GM19372 (cell line): ENCODE measurements at regions not wholly inside any gene's neighbourhood (a gene's known extent, or its start where the extent isn't known, plus 50 kb on each side); places are given as distances from the start of the nearest gene placed in this dataset.

Source experiments
- ATAC-seq: cut with Tn5 transposase; IDR thresholded peaks from one replicate; pipeline ENCODE4 v1.9.1; 2021; ENCODE audit warnings: mild to moderate bottlenecking, low read depth, moderate library complexity; ENCODE audit not compliant: unreplicated experiment

GRCh38 chr13:40231751-40232150 lies 434.7 kb downstream of the FOXO1 start:
- ATAC-seq: no peak

GRCh38 chr13:40232311-40233040 lies 434.0 kb downstream of the FOXO1 start:
- no peak for ATAC-seq

DNA sequence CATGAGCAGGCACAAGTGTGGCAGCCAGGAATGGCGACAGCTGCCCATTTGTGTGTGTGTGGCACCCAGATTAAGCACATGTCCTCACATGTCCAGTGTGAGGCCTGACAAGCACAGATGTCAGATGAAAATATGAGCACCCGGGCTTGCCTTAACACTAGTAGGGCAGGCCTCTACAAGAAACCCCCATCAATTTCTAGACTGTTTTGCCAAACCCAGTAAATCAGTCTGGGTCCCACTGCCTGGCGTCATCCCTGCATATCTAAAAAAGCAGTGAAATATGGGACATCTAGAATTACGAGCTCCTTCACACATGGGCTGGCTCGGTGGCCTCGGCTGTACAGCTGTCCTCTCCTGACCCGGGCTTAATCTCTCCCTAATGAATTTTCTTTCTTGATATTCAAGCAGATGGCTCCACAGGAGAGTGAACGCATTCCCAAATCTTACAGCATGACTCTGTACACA lies 432.7 kb downstream of the FOXO1 start:
- no peak for ATAC-seq

DNA sequence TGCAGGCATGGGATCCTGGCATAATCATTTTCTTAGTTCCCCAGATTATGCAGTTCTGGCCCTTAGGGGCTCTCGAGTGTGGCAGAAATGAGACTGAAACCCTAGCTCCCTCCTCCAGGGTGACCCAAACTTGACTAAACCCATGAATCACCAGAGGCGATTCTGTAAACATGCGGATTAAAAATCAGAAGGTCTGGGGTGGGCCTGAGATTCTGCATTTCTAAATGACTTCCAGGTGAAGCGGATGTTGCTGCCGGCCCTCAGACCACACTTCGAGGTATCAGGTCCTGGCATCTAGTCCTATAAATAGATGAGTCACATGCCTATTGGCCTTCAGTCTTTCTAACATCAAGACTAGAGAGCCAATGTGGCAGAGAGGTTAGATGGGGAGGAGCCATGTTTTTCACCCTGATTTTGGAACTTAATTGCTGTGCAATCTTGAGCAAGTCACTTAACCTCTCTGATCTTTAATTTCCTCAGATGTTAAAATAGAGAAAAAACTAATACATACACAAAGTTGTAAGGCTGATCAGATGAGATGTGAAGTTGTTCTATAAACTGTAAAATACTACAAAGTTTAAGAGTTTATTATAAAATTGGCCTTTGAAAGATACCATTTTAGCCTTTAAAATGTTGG lies 431.2 kb downstream of the FOXO1 start:
- ATAC-seq: no peak

DNA sequence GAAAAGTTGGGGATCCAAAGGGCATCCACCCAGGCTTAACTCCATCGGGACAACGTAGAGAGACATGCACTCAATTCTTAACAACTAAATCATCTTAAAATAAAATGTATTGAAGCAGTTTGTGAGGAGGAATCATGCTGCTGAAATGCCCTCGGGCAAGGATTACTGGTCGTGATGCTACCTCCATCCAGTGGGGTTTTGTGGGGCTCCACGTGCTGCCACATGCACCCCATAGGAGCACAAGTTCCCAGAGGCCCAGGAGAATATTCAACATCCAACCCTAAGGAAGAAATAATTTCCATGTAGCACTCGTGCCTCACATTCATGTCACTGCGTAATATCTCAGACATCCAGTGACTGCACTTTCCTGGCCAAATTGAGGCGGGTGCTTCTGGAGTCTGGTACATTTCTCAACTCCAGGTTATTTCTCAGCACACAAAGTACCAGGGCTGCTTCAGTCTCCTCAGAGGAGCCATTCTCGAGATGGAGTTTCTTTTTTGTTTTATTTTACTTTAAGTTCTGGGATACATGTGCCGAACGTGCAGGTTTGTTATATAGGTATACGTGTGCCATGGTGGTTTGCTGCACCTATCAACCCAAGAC lies 429.8 kb downstream of the FOXO1 start:
- ATAC-seq: no peak

DNA sequence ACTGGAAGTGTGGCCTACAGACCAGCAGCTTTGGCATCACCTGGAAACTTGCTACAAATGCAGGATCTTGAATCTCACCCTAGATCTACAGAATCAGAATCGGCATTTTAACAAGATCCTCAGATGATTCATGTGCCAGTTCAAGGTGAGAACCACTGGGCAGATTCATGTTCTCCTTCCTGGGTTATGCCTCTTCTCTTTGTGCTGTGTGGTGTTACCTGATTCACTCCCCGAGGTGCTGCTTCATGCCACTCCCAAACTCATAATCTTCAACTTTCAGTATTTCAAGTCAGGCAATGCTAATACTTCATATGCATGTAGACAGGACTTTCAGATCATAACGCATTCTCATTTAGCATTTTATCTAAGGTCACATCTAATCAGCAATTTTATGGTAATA lies 427.7 kb downstream of the FOXO1 start:
- ATAC-seq: no peak

DNA sequence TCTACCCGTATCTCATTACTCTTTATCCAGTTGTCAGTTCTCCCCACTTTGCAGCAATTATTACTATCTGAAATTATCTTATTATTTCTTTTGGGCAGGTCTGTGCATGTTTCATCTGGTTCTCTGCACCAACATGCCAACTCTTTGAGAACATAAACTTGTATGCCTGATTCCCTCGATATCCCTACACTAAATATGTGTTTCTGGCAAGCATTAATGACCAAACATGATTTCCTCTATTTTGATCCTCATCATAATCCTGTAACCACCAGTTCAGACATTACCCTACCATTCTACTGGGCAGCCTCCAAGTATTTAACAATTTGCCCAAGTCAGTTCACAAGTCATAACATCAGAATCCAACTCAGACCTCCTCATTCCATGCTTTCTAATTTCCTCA lies 426.1 kb downstream of the FOXO1 start:
- ATAC-seq: no peak

GRCh38 chr13:40241125-40241798 lies 425.2 kb downstream of the FOXO1 start:
- no peak for ATAC-seq

DNA sequence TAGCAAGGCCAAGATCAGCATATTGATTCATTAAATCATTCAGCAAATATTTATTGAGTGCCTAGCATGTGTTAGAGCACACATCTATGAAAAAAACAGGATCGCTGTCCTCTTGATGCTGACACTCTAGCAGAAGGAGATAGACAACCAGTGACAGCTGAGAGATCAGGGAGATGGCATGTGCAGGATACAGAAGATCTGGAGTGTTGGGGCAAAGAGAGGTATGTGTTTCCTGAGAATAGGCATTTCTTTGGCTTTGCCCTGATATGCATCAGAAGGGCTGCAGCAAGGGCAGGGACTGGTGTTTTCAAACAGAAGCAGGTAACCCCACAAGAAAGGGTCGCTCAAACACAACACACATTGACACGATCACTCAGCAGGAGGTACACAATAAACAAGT lies 423.4 kb downstream of the FOXO1 start:
- ATAC-seq: no peak

GRCh38 chr13:40243982-40244381 lies 422.5 kb downstream of the FOXO1 start:
- ATAC-seq: no peak

DNA sequence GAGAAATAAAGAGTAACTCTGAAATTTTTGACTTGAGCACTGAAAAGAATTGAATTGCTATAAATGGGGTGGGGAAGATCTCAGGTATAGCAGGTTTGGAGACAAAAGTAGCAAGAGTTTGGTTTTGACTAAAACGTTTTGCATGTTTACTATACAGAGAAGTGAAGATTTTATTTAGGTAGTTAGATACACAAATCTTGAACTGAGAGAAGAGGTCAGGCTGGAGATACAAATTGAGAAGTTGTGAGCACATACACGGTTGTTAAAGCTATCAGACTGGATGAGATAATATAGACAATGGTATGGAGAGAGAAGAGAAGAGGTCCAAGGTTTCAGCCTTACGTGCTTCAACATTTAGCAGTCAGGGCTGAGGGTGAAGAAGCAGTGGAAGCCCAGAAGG lies 420.9 kb downstream of the FOXO1 start:
- no peak for ATAC-seq

DNA sequence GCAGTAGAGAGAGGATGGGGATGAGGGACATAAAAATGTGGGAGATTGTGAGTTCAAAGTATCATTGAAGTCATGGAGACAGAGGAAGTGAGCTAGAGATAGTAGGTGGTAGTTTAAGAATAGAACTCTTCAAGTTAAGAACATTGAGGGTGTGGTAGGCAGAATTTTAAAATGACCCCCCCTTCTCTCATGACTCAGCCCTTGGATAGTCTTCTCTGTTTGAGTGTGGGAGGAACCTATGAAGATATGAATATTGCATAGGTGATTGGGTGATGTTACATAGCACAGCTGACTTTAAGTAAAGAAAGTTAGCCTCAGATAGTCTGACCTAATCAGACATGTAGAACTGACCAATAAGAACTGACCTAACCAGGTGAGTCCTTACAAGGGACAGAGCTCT lies 418.6 kb downstream of the FOXO1 start:
- ATAC-seq: no peak

- ATAC-seq: no peak
Measured at GRCh38 chr13:40251343-40252032, 415.0 kb downstream of the FOXO1 start.

DNA sequence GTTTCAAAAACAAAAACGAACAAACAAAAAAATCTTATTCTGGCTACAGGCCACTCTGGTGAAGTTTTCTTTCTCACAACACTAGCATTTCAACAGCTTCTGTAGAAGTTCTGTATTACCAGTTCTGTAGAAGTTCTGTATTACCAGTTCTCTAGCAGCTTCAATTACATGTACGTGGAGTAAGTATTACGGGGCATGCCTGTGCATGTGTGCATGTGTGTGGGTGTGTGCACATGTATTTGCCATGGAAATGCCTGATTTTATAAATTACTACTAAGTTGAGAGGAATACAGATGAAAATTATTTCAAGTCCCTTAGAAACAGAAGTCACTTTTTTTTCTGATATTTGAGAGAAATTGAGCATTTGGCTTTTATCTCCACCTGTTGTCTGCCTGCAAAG lies 414.2 kb downstream of the FOXO1 start:
- ATAC-seq: no peak

- ATAC-seq: no peak
Measured at GRCh38 chr13:40252676-40253075, 413.8 kb downstream of the FOXO1 start.

- no peak for ATAC-seq
Measured at GRCh38 chr13:40254394-40254793, 412.0 kb downstream of the FOXO1 start.

GRCh38 chr13:40255551-40255950 lies 410.9 kb downstream of the FOXO1 start:
- no peak for ATAC-seq

DNA sequence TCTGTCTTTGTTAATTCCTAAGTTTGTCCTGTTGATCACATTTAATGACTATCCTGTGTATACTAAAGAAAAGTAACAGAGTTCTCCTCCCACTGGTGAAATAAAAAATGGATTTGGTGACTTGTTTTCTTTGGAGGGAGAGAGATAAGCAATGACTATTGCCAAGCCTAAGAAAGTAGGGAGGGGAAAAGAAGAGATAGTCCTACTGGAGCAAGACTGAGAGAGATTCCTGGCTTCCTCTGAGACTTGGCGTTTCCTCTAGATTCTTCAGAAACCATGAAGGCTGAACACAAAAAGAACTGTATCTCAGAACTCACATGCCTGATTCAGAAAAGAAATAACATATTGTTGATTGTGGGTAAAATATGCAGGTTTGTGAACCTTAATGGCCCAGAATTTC lies 406.5 kb downstream of the FOXO1 start:
- ATAC-seq: no peak

DNA sequence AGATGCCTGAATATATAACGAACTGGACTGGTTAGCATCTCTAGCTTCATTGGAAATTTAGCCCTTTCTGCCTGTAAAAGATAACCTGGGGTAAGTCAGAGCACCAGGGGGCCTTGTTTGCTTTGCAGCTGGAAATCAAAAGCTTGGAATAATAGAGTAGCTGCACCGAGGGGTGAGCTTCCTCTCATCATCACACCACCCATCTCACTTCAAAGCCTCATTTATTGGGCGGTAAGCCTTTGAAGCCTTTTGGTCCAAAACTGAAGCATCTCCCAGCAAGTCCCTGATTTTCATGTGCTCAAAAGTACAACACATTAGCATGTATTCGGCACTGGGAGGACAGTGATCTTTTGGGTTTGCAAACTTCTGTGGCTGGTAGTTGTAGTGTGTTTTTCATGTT lies 405.1 kb downstream of the FOXO1 start:
- ATAC-seq: no peak

DNA sequence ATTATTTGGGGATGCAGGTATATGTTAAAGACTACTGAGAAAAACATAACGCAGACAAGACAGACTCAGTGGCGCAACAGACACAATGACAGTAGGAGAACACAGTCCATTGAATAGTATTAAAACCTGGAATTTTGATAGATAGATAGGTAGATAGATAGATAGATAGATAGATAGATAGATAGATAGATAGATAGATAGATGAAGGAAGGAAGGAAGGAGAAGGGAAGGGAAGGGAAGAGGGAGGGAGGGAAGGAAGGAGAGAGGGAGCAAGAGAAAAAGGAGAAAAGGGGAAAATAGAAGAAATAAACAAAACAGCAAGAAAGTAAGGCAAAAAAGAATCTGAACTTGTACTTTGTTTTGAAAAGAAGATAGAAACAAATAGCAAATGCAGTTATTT lies 404.5 kb downstream of the FOXO1 start:
- ATAC-seq: no peak

DNA sequence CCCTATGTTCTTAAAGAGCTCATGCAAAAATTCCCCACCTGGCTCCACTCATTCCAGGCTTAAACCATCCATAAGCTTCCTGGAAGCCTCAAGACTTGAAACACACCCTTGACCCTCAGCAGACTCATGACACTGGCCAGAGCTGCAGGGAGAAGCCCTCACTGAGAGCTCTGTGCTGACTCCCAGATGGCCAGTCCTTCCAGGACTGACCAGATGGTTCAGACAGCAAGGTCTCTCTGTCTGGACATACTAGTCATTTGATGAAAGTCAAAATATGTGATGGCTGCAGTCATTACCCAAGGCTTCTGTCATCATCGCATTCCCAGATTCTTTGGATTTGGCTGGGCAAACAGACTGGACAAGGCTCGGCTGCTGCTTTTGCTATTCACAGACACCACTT lies 397.4 kb downstream of the FOXO1 start:
- no peak for ATAC-seq
